ENCODE measurements at regions not wholly inside any gene's neighbourhood (a gene's known extent, or its start where the extent isn't known, plus 50 kb on each side); places are given as distances from the start of the nearest gene placed in this dataset.

- no peak for TF ChIP-seq USF1 (IDR thresholded peaks at IDR 0.05; ENCODE audit: borderline replicate concordance, extremely low read length, insufficient read depth, low read depth, low read length)
- no peak for TF ChIP-seq CTCF (IDR thresholded peaks at IDR 0.05 in 2 of 3, conservative IDR thresholded peaks at IDR 0.05 in 1 of 3; ENCODE audit: control insufficient read depth in 2 of 3, extremely low read depth in 1 of 3, insufficient read depth in 1 of 3, low read depth in 3 of 3, low read length in 3 of 3)
- no peak for TF ChIP-seq ZBTB40 (IDR thresholded peaks at IDR 0.05; ENCODE audit: borderline replicate concordance)
- no peak for TF ChIP-seq SIX5 (IDR thresholded peaks at IDR 0.05; ENCODE audit: low read depth, low read length, severe bottlenecking)
Observed at GRCh38 chr11:127618721-127619120, 618.2 kb upstream of the KIRREL3 start.

All from GM12878 (cell line).